GM12878 (cell line): ENCODE measurements at regions not wholly inside any gene's neighbourhood (a gene's known extent, or its start where the extent isn't known, plus 50 kb on each side); places are given as distances from the start of the nearest gene placed in this dataset.

ENCODE experiments used
- ATAC-seq: fragments of 200-7000 bp; cut with Tn5 transposase; 3 replicates; pipeline ENCODE4 v1.9.1; 2020; ENCODE audit warnings: mild to moderate bottlenecking, moderate library complexity
- BruUV-seq: library from RNA; stranded (reverse); fragments of 400-500 nt; replicated peaks from 2 replicates; lab custom pipeline; 2021; lab: Mats Ljungman, UMichigan
- CTCF ChIA-PET: fragments of 300-600 bp; sonication (Branson Sonifier 250); formaldehyde crosslinking; extraction: SDS; loops from one replicate; lab custom pipeline; 2021; ENCODE audit warnings: inconsistent platforms; lab: Yijun Ruan, JAX
- POLR2A ChIA-PET: fragments of 350-600 bp; formaldehyde crosslinking; extraction: SDS; loops from one replicate; lab custom pipeline; 2021; ENCODE audit warnings: inconsistent platforms; lab: Charles Lee
- RAD21 ChIA-PET: fragments of 300-600 bp; sonication (Branson Sonifier 250); formaldehyde crosslinking; loops from one replicate; lab custom pipeline; 2023; ENCODE audit warnings: antibody characterized with exemption; ENCODE audit not compliant: unreplicated experiment; lab: Charles Lee
- SMC1A ChIA-PET: fragments of 300-600 bp; sonication (Branson Sonifier 250); formaldehyde crosslinking; loops from one replicate; lab custom pipeline; 2023; ENCODE audit not compliant: unreplicated experiment, uncharacterized antibody; lab: Charles Lee
- DNase-seq: peaks from one replicate; pipeline ENCODE4 v3.0.0-alpha.2; 2011; ENCODE audit warnings: low read depth, low spot score
- FAIRE-seq: peaks from 3 replicates; lab custom pipeline; 2011; peaks lifted over from hg19 to GRCh38; lab: Jason Lieb, UNC
- H2AFZ ChIP-seq: 2 replicates; pipeline ENCODE4 v1.6.0; 2011; ENCODE audit warnings: low read depth, low read length, control low read depth; ENCODE audit not compliant: control insufficient read depth
- H3K27ac ChIP-seq: 2 replicates; pipeline ENCODE4 v1.5.1; 2011; ENCODE audit warnings: control low read depth; ENCODE audit not compliant: control insufficient read depth, insufficient read depth
- H3K27me3 ChIP-seq, 2 experiments: replicated peaks in 1 of 2; 2 replicates each; pipeline versions ENCODE4 v1.6.0 to v1.6.1; 2011; ENCODE audit warnings: low read length in 1 of 2; ENCODE audit not compliant: control insufficient read depth in 2 of 2, insufficient read depth in 2 of 2
- H3K36me3 ChIP-seq, 2 experiments: 2 replicates each; pipeline ENCODE4 v1.5.1; 2011; ENCODE audit warnings: low read length in 1 of 2; ENCODE audit not compliant: control insufficient read depth in 2 of 2, insufficient read depth in 2 of 2
- H3K4me1 ChIP-seq: 2 replicates; pipeline ENCODE4 v1.6.1; 2011; ENCODE audit warnings: mild to moderate bottlenecking, low read length, moderate library complexity, mixed read lengths; ENCODE audit not compliant: control insufficient read depth, insufficient read depth
- H3K4me2 ChIP-seq: 2 replicates; pipeline ENCODE4 v1.6.0; 2011; ENCODE audit warnings: control low read depth; ENCODE audit not compliant: control insufficient read depth, insufficient read depth
- H3K4me3 ChIP-seq: fragments of 200-600 bp; sonication (generic); 2 replicates; pipeline ENCODE4 v1.5.1; 2016
- H3K79me2 ChIP-seq: 2 replicates; pipeline ENCODE4 v1.6.0; 2011; ENCODE audit warnings: low read length; ENCODE audit not compliant: control insufficient read depth, insufficient read depth
- H3K9ac ChIP-seq: 2 replicates; pipeline ENCODE4 v1.8.0; 2011; ENCODE audit warnings: low read length, control low read depth, mixed read lengths; ENCODE audit not compliant: control insufficient read depth, insufficient read depth
- H3K9me3 ChIP-seq: replicated peaks from 3 replicates; pipeline ENCODE4 v1.5.1; 2011; ENCODE audit warnings: mild to moderate bottlenecking, low read length; ENCODE audit not compliant: control insufficient read depth, insufficient read depth
- H4K20me1 ChIP-seq: 2 replicates; pipeline ENCODE4 v1.6.0; 2011; ENCODE audit not compliant: control insufficient read depth, insufficient read depth
- POU2F2 ChIP-seq: IDR thresholded peaks from 3 replicates; pipeline ENCODE4 v1.6.1; 2011; ENCODE audit warnings: low read depth, mild to moderate bottlenecking, low read length, borderline replicate concordance
- RELB ChIP-seq: fragments of 450-650 bp; IDR thresholded peaks from 2 replicates; pipeline ENCODE4 v1.6.1; 2017; ENCODE audit warnings: low read depth, mild to moderate bottlenecking, moderate library complexity
- YBX1 ChIP-seq: fragments of 450-650 bp; IDR thresholded peaks from 2 replicates; pipeline ENCODE4 v1.6.1; 2016; ENCODE audit warnings: antibody characterized with exemption
- WGBS: methylation state at CpG from one replicate; pipeline ENCODE4 v1.1.6; 2016; ENCODE audit warnings: low lambda C conversion rate; ENCODE audit not compliant: insufficient replicate concordance, insufficient coverage; ENCODE audit errors: missing lambda C conversion rate; 5-methylcytosine and 5-hydroxymethylcytosine counted together
- in situ Hi-C: fragments of 300-500 bp; cut with MboI; formaldehyde crosslinking; loops from 9 replicates; pipeline ENCODE4 v1.14.3; 2018; ENCODE audit warnings: mixed read lengths
- intact Hi-C: fragments of 100-400 bp; cut with micrococcal nuclease; formaldehyde crosslinking; loops from one replicate; pipeline ENCODE4 v1.14.2; 2022; ENCODE audit not compliant: unreplicated experiment
- TF ChIP-seq, protein P1 (sequence below): fragments of 450-650 bp; IDR thresholded peaks from 2 replicates; pipeline ENCODE4 v1.6.1; 2018; ENCODE audit warnings: borderline replicate concordance, mild to moderate bottlenecking; ENCODE audit not compliant: partially characterized antibody

DNA sequence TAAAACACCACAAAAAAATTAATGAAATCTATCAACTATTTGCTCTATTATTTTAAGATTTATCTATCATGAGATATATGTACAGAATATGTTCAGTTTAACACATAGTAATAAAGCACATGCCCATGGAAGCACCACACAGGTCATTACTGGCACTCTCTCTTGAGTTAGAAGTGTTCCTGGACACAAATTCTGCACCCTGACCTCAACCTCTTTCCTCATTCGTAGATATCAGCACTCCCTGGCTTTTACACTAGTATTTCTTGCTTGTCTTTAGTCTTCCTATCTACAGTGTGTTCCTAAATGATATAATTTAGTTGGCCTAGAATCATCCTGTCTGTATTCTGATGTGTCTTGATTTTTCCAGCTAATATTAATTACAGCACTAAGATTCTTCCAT is 321.0 kb upstream of the SOX5 start:
- in situ Hi-C loops (no loop called here), intact Hi-C loops (no loop called here)
- Histone ChIP-seq H3K9ac (no peak overlapping the region), H3K27ac (no peak overlapping the region), H4K20me1 (no peaks in the 10 kb centered on the region), H3K27me3 (no peaks in the 10 kb centered on the region), H3K36me3 (no peaks in the 10 kb centered on the region), H3K9me3 (no peaks in the 10 kb centered on the region), H3K79me2 (no peaks in the 10 kb centered on the region), H2AFZ (no peak overlapping the region), H3K4me3 (no peak overlapping the region), H3K4me2 (no peak overlapping the region), H3K4me1 (no peaks in the 10 kb centered on the region)
- SMC1A ChIA-PET, result no interaction called here
- no peak for FAIRE-seq
- WGBS, result 13% methylated on average over 1 of the region's 1 CpG
- CTCF ChIA-PET, result no interaction called here
- no peak for ATAC-seq
- POLR2A ChIA-PET, result no interaction called here
- DNase-seq, result no peak
- TF ChIP-seq, protein P1, sequence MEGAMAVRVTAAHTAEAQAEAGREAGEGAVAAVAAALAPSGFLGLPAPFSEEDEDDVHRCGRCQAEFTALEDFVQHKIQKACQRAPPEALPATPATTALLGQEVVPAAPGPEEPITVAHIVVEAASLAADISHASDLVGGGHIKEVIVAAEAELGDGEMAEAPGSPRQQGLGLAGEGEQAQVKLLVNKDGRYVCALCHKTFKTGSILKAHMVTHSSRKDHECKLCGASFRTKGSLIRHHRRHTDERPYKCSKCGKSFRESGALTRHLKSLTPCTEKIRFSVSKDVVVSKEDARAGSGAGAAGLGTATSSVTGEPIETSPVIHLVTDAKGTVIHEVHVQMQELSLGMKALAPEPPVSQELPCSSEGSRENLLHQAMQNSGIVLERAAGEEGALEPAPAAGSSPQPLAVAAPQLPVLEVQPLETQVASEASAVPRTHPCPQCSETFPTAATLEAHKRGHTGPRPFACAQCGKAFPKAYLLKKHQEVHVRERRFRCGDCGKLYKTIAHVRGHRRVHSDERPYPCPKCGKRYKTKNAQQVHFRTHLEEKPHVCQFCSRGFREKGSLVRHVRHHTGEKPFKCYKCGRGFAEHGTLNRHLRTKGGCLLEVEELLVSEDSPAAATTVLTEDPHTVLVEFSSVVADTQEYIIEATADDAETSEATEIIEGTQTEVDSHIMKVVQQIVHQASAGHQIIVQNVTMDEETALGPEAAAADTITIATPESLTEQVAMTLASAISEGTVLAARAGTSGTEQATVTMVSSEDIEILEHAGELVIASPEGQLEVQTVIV, result no peak
- TF ChIP-seq POU2F2 (no peak), RELB (no peak), YBX1 (no peak)
- RAD21 ChIA-PET, result no interaction called here
- no TSS peak for BruUV-seq
